Ureter (tissue), 1 donor: ENCODE measurements at regions not wholly inside any gene's neighbourhood (a gene's known extent, or its start where the extent isn't known, plus 50 kb on each side); places are given as distances from the start of the nearest gene placed in this dataset.
"Not testable (repeated sequence)": the region's sequence is repeated elsewhere in the genome, so short reads cannot be mapped to it uniquely, and the experiment has no call there.

ENCODE experiments used
- DNase-seq: peaks from one replicate; pipeline ENCODE4 v3.0.0-alpha.2; 2020; ENCODE audit warnings: low spot score
- donor health status: DM: yes; HTN: yes; CAD: no.

DNA sequence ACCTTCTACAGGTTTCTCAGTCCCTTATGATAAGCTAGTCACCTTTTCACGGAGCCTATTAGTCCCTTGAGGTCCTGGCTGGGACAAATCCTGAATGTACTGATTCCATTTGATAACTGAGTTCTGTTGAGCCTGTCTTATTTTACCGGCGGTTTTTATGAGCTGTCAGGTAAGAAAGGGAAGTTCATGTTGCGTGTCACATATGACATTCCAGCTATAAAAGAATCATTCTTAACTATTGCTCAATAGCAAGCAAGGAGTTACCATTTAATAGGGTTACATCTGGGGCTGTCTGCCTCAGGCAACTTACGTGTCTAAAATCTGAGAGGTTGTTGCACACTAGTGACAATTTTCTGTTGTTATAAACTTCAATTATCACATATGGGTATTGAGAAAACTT lies 394.6 kb downstream of the TECRL start:
- DNase-seq = no peak

DNA sequence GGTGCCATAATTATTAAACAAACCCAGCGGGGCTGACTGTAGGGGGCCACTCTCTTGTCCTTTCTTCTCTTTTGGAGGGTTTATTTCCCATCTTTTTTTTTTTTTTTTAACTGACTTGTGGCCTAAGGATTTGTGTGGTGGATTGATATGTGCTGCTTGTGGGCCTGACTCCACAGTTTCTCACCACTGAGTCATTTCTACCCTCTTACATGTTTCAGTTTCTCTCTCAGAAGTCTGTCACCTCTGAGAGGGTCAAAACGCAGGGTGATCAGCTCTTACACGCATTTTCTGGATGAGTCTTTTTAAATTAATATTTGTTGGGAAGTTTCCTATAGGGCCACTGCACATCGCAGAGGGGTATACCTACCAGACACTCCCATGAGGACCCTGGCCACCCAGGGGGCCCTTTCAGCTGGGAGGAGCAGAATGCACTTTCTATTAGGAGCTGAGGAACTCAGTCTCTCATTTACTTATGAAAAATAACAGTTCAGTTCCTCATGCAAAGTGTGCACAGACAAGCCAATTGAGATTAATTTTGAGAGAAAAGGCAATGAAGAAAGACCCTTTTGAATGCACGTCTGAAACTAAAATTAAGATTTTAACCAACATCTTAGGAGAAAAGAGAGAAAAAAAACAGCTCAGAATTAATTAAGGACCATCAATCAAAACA lies 407.9 kb downstream of the TECRL start:
- DNase-seq = no peak

DNA sequence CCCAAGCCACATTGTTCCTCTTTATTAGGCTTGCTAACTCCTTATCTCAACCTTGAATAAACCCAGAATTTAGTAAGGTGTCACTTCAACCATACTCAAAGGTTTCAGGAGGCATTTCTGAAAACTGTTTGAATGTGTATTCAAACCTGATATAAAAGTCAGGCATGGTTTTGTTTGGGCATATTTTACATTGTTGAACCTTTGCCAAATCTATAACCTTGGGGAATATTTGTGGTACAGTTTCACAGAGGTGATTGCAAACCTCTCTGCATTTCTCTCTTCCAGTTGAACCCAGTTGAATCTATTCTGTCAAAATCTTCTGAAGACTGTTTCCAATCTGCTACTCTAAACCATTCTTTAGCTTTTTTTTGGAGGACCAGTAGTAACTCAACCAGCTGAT lies 409.0 kb downstream of the TECRL start:
- no peak for DNase-seq

DNA sequence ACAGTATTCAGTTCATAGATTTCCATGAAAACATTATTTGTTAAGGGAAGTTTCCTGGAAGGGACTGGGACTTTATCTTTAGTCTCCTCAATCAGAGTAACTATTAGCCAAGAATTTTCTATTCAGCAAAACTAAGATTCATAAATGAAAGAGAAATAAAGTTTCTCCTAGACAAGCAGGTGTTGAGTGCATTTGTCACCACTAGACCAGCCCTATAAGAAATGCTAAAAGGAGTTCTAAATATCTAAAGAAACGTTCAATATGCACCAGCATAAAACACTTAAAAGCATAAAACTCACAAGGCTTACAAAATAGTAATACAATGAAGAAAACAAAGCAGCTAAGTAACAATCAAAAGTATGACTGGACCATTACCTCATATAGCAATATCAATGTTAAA lies 423.0 kb downstream of the TECRL start:
- no peak for DNase-seq

DNA sequence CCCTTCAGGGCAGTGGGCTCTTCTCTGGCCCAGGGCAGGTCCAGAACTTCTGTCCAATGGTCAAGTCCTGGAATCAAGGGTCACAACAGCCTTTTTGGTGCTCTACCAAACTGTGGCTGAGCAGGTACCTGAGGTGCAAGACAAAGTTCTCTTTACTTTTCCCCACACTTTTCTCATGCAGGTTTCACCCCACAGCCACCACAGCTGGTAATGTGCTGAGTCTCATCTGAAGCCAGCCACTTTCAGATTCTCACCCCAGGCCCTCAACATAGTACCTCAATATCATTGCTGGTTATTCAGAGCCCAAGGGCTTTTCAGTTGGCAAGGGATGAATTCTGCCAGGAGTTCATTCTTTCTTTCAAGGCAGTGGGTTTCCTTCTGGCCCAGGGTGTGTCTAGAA lies 426.0 kb downstream of the TECRL start:
- no peak for DNase-seq

DNA sequence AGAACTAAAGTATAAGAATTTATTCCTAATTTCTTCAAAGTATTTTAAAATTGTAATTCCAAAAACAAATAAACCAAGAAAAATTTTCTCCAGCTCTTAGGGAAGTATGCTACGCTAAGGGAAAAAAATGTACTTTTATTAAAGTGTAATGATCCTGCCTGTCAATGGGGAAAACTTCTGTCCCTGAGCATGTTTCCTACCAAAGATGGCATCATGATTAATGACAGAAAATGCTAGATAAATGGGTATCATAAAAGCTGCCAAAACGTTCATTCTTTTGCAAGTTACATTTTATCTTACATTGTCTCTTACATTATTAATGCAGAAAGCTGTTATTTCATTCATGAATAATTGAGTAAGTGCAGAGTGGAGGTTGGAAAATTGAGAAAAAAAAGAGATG lies 443.4 kb downstream of the TECRL start:
- DNase-seq = no peak

DNA sequence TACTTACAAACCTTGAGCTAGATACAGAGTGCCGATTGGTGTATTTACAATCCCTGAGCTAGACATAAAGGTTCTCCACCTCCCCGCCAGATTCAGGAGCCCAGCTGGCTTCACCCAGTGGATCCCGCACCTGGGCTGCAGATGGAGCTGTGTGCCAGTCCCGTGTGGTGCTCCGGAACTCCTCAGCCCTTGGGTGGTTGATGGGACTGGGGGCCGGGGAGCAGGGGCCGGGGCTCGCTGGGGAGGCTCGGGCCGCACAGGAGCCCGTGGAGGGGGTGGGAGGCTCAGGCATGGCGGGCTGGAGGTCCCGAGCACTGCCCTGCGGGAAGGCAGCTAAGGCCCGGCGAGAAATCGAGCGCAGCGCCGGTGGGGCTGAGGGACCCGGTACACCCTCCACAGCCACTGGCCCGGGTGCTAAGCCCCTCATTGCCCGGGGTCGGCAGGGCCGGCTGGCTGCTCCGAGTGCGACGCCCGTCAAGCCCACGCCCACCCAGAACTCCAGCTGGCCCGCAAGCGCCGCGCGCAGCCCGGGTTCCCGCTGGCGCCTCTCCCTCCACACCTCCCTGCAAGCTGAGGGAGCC lies 466.5 kb downstream of the TECRL start:
- DNase-seq = not testable (repeated sequence)

DNA sequence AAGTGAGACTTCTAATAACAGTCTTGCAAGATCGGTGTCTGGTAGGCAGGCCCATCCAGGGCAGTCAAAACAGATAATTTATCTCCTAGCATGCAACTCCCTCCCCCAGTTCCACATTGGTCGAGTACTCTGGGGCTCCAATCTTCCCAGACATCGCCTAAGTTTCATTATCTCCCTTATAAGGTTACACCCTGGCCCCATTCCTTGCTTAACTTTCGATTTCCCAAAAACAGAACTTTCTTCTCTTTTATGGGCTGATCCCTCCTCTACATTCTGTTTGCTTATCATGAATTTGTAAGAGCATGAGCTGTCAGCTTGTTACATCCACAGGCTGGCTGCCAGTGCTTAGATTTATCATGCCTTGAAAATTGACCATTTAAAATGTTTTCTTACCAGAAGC lies 471.3 kb downstream of the TECRL start:
- DNase-seq = peak; percentile 46

DNA sequence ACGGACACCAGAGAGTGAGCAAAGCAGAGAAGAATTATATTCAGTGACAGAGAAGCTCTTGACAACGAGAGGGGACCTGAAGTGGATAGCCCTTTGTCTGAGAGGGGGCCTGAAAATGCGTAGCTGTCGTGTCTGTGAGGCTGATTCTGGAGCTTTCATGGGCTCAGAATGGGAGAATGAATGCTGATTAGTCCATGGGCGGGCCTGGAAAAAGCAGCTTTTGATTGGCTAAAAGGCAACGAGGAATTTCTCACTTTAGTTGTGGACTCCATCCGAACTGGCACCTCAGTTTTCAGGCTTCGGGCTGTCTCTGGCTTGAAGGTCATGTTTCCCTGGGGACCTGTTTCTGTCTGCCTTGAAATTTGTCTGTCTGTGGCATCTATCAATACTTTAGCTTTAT lies 487.1 kb downstream of the TECRL start:
- no peak for DNase-seq

DNA sequence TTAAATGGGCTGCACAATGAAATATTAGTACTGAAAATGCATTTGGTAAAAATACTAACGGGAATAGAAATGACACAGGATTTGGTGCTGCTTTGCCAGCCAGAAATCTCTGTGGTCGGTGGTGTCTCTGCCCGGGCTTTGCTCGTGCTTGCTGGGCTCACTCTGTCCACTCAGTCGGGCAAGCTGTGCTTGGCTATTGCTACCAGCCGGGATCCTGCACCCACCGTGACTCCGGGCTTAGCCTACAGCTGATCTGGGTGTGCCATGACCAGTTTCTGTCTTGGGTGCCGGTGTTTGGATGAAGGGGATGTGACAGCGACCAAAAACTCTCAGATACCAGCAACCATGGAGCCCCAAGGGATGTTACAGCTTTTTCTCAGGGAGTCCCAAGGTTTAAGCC lies 487.7 kb downstream of the TECRL start:
- no peak for DNase-seq

DNA sequence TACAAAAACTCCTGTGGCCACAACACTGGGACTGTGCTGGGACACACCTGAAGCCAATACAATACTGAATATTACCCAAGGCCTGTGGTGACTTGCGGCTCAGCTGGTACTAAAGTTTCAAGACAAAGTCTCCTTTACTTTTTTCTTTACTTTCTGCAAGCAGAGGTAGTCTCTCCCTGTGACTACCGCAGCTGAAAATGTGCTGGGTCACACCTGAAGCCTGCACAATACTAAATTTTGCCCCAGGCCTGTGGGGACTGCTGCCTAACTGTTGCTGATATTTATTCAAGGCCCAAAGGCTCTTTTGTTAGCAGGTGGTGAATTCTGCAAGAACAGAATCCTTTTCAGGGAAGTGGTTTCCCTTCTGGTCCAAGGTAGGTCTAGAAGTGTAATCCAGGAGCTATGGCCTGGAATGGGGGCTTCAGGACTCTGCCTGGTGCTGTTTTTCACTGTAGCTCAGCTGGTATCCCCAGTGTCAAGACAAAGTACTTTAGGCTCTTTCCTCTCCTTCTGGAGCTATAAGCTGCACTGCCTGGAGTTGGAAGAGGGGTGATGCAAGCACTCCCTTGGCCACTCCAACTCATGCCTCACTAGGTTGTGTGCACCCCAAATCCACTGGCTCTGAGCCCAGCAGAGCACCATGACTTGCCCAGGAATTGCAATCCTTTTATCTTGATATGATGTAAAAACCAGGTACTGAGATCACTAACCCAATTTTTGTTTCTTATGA lies 489.4 kb downstream of the TECRL start:
- no peak for DNase-seq

DNA sequence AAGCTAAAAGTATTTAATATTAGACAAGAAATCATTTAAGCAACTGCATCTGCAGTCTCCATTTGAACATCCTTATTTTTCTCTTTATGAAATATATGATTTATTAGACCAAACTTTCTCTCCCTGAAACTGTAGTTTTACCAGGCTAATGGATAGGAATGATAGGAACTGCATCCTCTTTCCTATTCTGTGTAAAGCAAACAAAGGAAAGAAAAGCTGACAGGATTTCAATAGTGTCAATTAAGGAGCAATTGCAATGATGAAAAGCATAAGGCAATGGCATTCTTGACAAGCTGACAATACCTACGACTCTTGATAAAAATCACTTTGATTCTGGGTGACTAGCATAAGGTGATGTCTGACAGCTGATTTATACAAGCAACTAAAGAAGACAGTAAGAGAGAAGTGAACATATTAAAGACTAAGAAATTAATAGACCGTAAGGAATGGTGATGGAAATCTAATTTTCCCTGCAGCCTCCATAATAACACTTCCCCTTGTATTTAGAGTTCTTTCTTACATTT lies 502.5 kb downstream of the TECRL start:
- no peak for DNase-seq

DNA sequence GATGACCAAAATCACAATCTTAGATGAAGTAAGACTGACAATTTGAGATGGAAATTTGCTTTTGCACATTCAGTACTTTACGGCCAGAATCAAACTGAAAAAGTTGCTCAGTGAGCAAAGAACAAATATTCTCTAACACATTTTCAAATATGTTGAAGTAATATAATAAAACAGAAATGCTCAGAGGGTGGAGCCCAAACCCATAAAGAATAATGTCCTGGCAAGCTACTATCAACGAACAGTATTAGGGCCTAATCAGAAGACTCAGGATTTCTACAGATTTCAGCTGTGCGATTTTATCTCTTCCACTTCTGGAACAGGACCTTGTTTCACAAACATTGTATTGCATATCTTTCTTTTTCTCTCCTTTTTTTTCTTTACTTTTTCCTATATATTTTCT lies 505.0 kb downstream of the TECRL start:
- DNase-seq = no peak

DNA sequence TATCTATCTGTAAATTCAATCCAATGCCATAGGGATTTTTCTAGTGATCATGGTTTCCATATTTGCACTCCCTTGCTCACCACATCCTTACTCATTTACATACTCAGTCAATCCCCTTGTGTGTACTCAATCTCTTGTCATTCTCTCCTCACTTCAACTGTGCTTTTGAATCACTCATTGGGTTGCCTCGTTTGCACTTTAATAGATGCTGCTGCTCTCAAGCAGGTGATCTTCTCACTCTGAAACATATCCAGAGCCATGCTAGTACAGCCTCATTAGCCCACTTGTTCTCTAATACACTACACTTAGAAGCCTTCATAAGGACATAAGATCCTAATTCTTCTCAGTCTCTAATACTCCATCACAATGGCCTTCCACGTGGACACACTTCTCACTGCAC lies 507.9 kb downstream of the TECRL start:
- DNase-seq = no peak

DNA sequence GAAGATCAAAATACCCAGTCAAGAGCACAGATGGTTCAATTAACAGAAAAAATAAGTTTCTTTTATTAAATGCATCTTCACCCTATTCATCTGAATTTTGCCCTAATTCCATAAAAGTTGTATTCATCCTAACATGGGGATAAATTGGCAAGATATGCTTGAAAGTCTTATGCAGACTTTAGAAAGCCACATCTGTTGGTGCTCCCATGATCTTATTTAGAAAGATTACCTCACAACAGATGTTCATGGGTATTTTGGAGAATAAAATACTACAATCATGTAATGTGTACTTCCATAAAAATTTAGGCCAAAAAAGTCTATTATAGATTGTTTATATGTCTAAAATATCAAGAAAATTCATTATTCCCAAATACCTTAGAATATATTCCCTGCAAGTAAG lies 510.3 kb downstream of the TECRL start:
- DNase-seq = no peak

DNA sequence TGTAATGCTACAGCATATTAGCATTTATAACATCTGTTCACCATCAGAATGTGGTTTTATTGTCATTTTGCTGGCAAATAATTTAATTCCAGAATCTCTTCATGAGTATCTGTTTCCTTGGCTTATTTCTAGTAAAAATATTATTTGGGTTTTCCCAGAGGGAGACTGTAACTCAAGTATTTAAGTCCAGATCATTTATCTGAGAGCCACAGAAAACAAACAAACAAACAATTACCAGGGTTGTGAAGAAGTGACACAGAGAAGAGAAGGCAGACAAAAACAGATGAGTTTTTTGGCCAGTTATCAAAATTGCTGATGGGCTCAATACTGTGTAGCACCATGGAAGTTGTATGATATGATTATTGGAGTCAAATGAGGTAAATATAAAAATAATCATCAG lies 515.1 kb downstream of the TECRL start:
- no peak for DNase-seq

DNA sequence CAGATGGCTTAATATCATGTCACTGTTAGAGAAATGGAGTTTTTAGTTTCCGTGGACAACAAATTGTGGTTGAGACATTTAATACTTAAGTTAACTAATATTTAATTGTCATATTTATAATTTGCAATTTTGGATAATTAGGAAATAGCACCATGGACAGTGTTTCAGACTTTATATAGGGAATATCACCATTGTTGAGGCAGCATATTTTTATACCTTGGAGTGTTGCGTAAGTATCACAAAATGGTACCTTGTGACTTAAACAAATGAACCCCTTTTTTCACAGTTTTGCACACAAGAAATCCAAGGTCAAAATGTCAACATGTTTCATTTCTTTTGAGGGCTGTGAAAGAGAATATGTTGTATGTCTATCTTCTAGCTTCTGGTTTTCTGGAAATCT lies 539.9 kb downstream of the TECRL start:
- DNase-seq = no peak

DNA sequence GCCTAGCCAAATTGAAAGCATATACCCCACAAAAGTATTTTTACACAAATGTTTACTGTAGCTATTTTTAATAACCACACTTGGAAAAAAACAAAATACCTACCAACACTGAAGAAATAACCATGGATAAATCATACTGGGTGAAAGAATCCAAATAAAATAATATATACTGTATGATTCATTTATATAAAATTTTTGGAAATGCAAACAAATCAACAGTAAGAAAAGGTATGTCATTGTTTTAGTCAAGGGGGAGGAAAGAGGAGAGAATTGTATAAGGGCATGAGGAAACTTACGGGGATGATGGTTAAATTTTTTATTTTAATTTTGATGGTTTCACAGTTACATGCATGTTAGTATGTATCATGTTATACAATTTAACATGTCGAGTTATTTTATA lies 557.8 kb downstream of the TECRL start:
- no peak for DNase-seq

DNA sequence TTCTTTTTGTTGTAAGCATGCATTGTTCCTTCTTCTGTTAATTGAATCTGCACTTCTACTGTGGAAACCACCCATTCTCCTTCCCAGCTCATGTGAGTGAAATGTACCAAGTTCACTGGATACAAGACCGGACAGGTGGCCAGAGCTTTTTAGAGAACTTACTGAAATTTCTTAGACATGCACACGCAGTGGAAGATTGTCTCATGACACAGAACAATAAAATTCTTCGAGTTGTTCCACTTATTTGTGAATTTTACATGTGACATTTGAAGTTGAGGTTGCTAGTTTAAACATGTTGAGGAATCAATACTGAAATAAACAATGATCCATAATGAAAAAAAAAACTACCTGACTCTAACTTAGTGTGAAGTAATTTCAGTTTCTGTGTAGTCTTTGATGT lies 568.0 kb downstream of the TECRL start:
- no peak for DNase-seq

DNA sequence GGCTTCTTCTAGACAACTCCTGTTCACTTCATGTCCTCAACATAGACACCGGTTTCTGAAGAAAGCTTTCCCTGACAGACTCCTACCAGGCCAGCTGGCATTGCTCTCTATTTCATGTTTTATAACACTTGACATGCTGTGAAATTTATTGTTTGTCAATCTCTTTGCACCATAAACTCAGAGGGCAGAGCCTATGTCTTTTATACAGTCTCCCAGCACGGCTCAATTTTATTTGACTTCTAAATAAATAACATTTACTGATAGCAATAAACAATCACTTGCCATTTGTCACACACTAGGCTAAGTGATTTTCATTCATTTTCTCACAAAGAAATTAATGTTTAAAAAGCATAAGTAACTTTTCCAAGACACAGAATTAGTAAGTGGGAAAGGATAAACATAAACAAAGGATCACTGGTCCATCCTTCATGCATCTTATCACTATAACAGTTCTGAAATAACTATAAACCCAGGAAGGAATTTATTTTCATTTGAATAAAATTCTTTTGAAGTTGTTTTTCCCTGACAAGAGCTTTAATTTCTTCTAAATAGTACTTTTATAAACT lies 577.6 kb downstream of the TECRL start:
- DNase-seq = no peak

DNA sequence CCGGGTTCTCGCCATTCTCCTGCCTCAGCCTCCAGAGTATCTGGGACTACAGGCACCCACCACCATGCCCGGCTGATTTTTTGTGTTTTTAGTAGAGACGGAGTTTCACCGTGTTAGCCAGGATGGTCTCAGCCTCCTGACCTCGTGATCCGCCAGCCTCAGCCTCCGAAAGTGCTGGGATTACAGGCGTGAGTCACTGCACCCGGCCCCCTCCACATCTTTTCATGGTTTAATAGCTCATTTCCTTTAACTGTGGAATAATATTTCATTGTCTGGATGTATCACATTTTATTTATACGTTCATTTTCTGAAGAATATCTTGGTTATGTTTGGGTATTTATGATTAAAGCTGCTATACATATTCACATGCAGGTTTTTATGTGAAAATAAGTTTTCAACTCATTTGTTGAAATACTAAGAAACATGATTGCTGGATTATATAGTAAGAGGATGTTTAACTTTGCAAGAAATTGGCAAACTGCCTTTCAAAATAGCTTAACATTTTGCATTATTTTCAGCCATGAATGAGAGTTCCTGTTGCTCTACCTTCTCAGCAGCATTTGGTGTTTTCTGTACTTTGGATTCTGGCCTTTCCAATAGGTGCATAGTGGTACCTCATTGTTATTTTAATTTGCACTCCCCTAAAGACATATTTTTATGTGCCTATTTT lies 591.9 kb downstream of the TECRL start:
- no peak for DNase-seq
